ENCODE measurements at regions not wholly inside any gene's neighbourhood (a gene's known extent, or its start where the extent isn't known, plus 50 kb on each side); places are given as distances from the start of the nearest gene placed in this dataset.

GRCh38 chr10:35889971-35890675 lies 248.0 kb upstream of the FZD8 start:
- no peaks in the 10 kb centered on the region for H3K27me3 ChIP-seq (replicated peaks; ENCODE audit: control insufficient read depth, insufficient read depth, low read length)
- TF ChIP-seq CTCF (IDR thresholded peaks at IDR 0.05; ENCODE audit: insufficient read depth, low read length, poor library complexity, severe bottlenecking) = no peak
- H3K4me3 ChIP-seq (replicated peaks; ENCODE audit: low read depth, low read length) = no peak overlapping the region
- no peak for DNase-seq (ENCODE audit: extremely low read depth, insufficient read length)
- no peaks in the 10 kb centered on the region for H3K36me3 ChIP-seq (ENCODE audit: control insufficient read depth, insufficient read depth, low read length)

GRCh38 chr10:35889226-35889625 lies 247.1 kb upstream of the FZD8 start:
- TF ChIP-seq CTCF (IDR thresholded peaks at IDR 0.05; ENCODE audit: insufficient read depth, low read length, poor library complexity, severe bottlenecking) = no peak
- no peaks in the 10 kb centered on the region for H3K27me3 ChIP-seq (replicated peaks; ENCODE audit: control insufficient read depth, insufficient read depth, low read length)
- H3K4me3 ChIP-seq (replicated peaks; ENCODE audit: low read depth, low read length) = no peak overlapping the region
- no peak for DNase-seq (ENCODE audit: extremely low read depth, insufficient read length)
- no peaks in the 10 kb centered on the region for H3K36me3 ChIP-seq (ENCODE audit: control insufficient read depth, insufficient read depth, low read length)

GRCh38 chr10:35888400-35888799 lies 246.3 kb upstream of the FZD8 start:
- Histone ChIP-seq H3K4me3 (replicated peaks; ENCODE audit: low read depth, low read length) (no peak overlapping the region), H3K27me3 (replicated peaks; ENCODE audit: control insufficient read depth, insufficient read depth, low read length) (no peaks in the 10 kb centered on the region), H3K36me3 (ENCODE audit: control insufficient read depth, insufficient read depth, low read length) (no peaks in the 10 kb centered on the region)
- TF ChIP-seq CTCF (IDR thresholded peaks at IDR 0.05; ENCODE audit: insufficient read depth, low read length, poor library complexity, severe bottlenecking) = no peak
- no peak for DNase-seq (ENCODE audit: extremely low read depth, insufficient read length)

GRCh38 chr10:35887685-35888084 lies 245.6 kb upstream of the FZD8 start:
- no peaks in the 10 kb centered on the region for H3K36me3 ChIP-seq (ENCODE audit: control insufficient read depth, insufficient read depth, low read length)
- H3K4me3 ChIP-seq (replicated peaks; ENCODE audit: low read depth, low read length) = no peak overlapping the region
- DNase-seq (ENCODE audit: extremely low read depth, insufficient read length) = no peak
- TF ChIP-seq CTCF (IDR thresholded peaks at IDR 0.05; ENCODE audit: insufficient read depth, low read length, poor library complexity, severe bottlenecking) = no peak
- no peaks in the 10 kb centered on the region for H3K27me3 ChIP-seq (replicated peaks; ENCODE audit: control insufficient read depth, insufficient read depth, low read length)

- no peak for DNase-seq (ENCODE audit: extremely low read depth, insufficient read length)
- Histone ChIP-seq H3K36me3 (ENCODE audit: control insufficient read depth, insufficient read depth, low read length) (no peaks in the 10 kb centered on the region), H3K27me3 (replicated peaks; ENCODE audit: control insufficient read depth, insufficient read depth, low read length) (no peaks in the 10 kb centered on the region), H3K4me3 (replicated peaks; ENCODE audit: low read depth, low read length) (no peak overlapping the region)
- no peak for TF ChIP-seq CTCF (IDR thresholded peaks at IDR 0.05; ENCODE audit: insufficient read depth, low read length, poor library complexity, severe bottlenecking)
These were observed 243.0 kb upstream of the FZD8 start for GRCh38 chr10:35885076-35885475.

GRCh38 chr10:35884657-35885071 lies 242.6 kb upstream of the FZD8 start:
- DNase-seq (ENCODE audit: extremely low read depth, insufficient read length) = no peak
- Histone ChIP-seq H3K36me3 (ENCODE audit: control insufficient read depth, insufficient read depth, low read length) (no peaks in the 10 kb centered on the region), H3K27me3 (replicated peaks; ENCODE audit: control insufficient read depth, insufficient read depth, low read length) (no peaks in the 10 kb centered on the region), H3K4me3 (replicated peaks; ENCODE audit: low read depth, low read length) (no peak overlapping the region)
- no peak for TF ChIP-seq CTCF (IDR thresholded peaks at IDR 0.05; ENCODE audit: insufficient read depth, low read length, poor library complexity, severe bottlenecking)
